HUES48 (cell line): ENCODE measurements at regions not wholly inside any gene's neighbourhood (a gene's known extent, or its start where the extent isn't known, plus 50 kb on each side); places are given as distances from the start of the nearest gene placed in this dataset.

Experiments used
- H3K27ac ChIP-seq: one replicate; pipeline ENCODE4 v1.7.0; 2013; ENCODE audit warnings: low read depth, low read length, inconsistent platforms
- H3K27me3 ChIP-seq: 2 replicates; pipeline ENCODE4 v1.6.1; 2013; ENCODE audit warnings: mild to moderate bottlenecking, low read length; ENCODE audit not compliant: control insufficient read depth, insufficient read depth
- H3K36me3 ChIP-seq: 2 replicates; pipeline ENCODE4 v1.6.1; 2013; ENCODE audit warnings: low read length; ENCODE audit not compliant: control insufficient read depth, insufficient read depth
- H3K4me1 ChIP-seq: 2 replicates; pipeline ENCODE4 v1.6.1; 2013; ENCODE audit warnings: mild to moderate bottlenecking, low read length; ENCODE audit not compliant: control insufficient read depth, insufficient read depth
- H3K4me3 ChIP-seq: 2 replicates; pipeline ENCODE4 v1.5.1; 2013; ENCODE audit warnings: mild to moderate bottlenecking, low read depth, low read length
- H3K9ac ChIP-seq: 2 replicates; pipeline ENCODE4 v1.6.1; 2013; ENCODE audit warnings: mild to moderate bottlenecking, low read depth, low read length, moderate library complexity
- H3K9me3 ChIP-seq: 2 replicates; pipeline ENCODE4 v1.6.1; 2013; ENCODE audit warnings: low read length; ENCODE audit not compliant: control insufficient read depth, insufficient read depth

- H3K9me3 ChIP-seq, result no peaks in the 10 kb centered on the region
- no peaks in the 10 kb centered on the region for H3K4me1 ChIP-seq
- H3K4me3 ChIP-seq, result no peak overlapping the region
- H3K27me3 ChIP-seq, result no peaks in the 10 kb centered on the region
- H3K27ac ChIP-seq, result no peak overlapping the region
- no peaks in the 10 kb centered on the region for H3K36me3 ChIP-seq
- H3K9ac ChIP-seq, result no peak overlapping the region
Measured at GRCh38 chr11:82606738-82607137, 126.9 kb downstream of the FAM181B start.

DNA sequence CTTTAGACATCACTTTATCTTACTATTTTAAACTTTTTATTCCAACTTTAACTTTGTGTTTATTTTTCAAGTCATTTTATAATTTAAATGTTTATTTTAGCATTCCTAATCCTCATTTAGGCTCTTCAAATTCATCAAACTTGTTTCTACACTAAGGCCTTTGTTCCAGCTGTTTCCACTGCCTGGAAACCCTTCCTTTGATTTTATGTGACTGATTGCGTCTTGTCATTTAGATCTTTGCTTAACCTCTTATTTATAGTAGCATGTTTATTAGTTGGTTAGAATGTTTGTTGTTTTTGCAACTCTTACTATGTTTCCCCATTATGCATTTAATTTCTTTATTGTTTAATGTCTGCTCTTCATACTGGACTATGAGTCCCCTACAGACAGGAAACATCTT, 132.0 kb downstream of the FAM181B start:
- no peak overlapping the region for H3K4me3 ChIP-seq

GRCh38 chr11:82599836-82600235, 133.8 kb downstream of the FAM181B start:
- no peaks in the 10 kb centered on the region for H3K4me1 ChIP-seq
- H3K36me3 ChIP-seq, result no peaks in the 10 kb centered on the region
- H3K27ac ChIP-seq, result no peak overlapping the region
- H3K4me3 ChIP-seq, result no peak overlapping the region
- H3K9me3 ChIP-seq, result no peaks in the 10 kb centered on the region
- H3K9ac ChIP-seq, result no peak overlapping the region
- no peaks in the 10 kb centered on the region for H3K27me3 ChIP-seq

More for the DNA sequence above, 132.0 kb downstream of the FAM181B start:
- no peak overlapping the region for H3K9ac ChIP-seq
- no peaks in the 10 kb centered on the region for H3K27me3 ChIP-seq
- H3K27ac ChIP-seq, result no peak overlapping the region
- no peaks in the 10 kb centered on the region for H3K9me3 ChIP-seq
- no peaks in the 10 kb centered on the region for H3K4me1 ChIP-seq
- H3K36me3 ChIP-seq, result no peaks in the 10 kb centered on the region

- Histone ChIP-seq H3K36me3 (no peaks in the 10 kb centered on the region), H3K9me3 (no peaks in the 10 kb centered on the region), H3K4me3 (no peak overlapping the region), H3K4me1 (no peaks in the 10 kb centered on the region; the same call in 1 of the 2 replicates), H3K27me3 (no peaks in the 10 kb centered on the region), H3K9ac (no peak overlapping the region), H3K27ac (no peak overlapping the region)
Measured at GRCh38 chr11:82586581-82586980, 147.1 kb downstream of the FAM181B start.

DNA sequence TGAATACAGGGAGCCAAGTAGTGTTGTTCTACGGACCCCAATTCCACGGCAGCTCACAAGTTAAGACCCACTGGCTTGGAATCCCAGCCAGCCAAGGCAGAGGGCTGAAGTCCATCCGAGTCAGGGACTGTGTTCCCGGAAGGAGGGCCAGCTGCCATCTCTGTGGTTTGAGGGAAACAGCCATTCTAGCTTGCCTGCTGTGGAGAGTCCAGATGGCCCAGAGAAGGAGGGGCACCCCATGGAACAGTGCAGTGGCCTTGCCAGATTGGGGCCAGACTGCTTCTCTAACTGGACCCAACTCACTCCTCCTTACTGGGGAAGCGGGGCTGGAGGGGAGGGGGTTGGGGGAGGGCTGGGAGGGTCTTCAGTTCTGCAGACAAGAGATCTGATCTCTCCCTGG, 156.4 kb downstream of the FAM181B start:
- Histone ChIP-seq H3K27ac (no peak overlapping the region), H3K36me3 (no peaks in the 10 kb centered on the region), H3K4me3 (no peak overlapping the region), H3K27me3 (peaks cover 23% of the 10 kb centered on the region), H3K4me1 (no peaks in the 10 kb centered on the region), H3K9me3 (no peaks in the 10 kb centered on the region), H3K9ac (no peak overlapping the region)

- H3K4me1 ChIP-seq, result no peaks in the 10 kb centered on the region
- H3K27ac ChIP-seq, result no peak overlapping the region
- H3K4me3 ChIP-seq, result no peak overlapping the region
- H3K9me3 ChIP-seq, result no peaks in the 10 kb centered on the region
- no peaks in the 10 kb centered on the region for H3K36me3 ChIP-seq
- no peak overlapping the region for H3K9ac ChIP-seq
- H3K27me3 ChIP-seq, result no peaks in the 10 kb centered on the region
Measured at GRCh38 chr11:82560836-82561235, 172.8 kb downstream of the FAM181B start.

GRCh38 chr11:82559609-82560008, 174.1 kb downstream of the FAM181B start:
- Histone ChIP-seq H3K4me1 (no peaks in the 10 kb centered on the region), H3K36me3 (no peaks in the 10 kb centered on the region), H3K9ac (no peak overlapping the region), H3K9me3 (no peaks in the 10 kb centered on the region), H3K4me3 (no peak overlapping the region), H3K27me3 (no peaks in the 10 kb centered on the region), H3K27ac (no peak overlapping the region)

GRCh38 chr11:82557274-82557673, 176.4 kb downstream of the FAM181B start:
- H3K9me3 ChIP-seq, result no peaks in the 10 kb centered on the region
- H3K27ac ChIP-seq, result no peak overlapping the region
- no peak overlapping the region for H3K4me3 ChIP-seq
- H3K4me1 ChIP-seq, result no peaks in the 10 kb centered on the region
- H3K27me3 ChIP-seq, result no peaks in the 10 kb centered on the region
- H3K36me3 ChIP-seq, result no peaks in the 10 kb centered on the region
- H3K9ac ChIP-seq, result no peak overlapping the region

- H3K4me3 ChIP-seq, result no peak overlapping the region
- no peaks in the 10 kb centered on the region for H3K9me3 ChIP-seq
- no peak overlapping the region for H3K9ac ChIP-seq
- H3K4me1 ChIP-seq, result no peaks in the 10 kb centered on the region
- H3K36me3 ChIP-seq, result no peaks in the 10 kb centered on the region
- H3K27ac ChIP-seq, result no peak overlapping the region
- no peaks in the 10 kb centered on the region for H3K27me3 ChIP-seq
Measured at GRCh38 chr11:82556210-82556609, 177.5 kb downstream of the FAM181B start.

DNA sequence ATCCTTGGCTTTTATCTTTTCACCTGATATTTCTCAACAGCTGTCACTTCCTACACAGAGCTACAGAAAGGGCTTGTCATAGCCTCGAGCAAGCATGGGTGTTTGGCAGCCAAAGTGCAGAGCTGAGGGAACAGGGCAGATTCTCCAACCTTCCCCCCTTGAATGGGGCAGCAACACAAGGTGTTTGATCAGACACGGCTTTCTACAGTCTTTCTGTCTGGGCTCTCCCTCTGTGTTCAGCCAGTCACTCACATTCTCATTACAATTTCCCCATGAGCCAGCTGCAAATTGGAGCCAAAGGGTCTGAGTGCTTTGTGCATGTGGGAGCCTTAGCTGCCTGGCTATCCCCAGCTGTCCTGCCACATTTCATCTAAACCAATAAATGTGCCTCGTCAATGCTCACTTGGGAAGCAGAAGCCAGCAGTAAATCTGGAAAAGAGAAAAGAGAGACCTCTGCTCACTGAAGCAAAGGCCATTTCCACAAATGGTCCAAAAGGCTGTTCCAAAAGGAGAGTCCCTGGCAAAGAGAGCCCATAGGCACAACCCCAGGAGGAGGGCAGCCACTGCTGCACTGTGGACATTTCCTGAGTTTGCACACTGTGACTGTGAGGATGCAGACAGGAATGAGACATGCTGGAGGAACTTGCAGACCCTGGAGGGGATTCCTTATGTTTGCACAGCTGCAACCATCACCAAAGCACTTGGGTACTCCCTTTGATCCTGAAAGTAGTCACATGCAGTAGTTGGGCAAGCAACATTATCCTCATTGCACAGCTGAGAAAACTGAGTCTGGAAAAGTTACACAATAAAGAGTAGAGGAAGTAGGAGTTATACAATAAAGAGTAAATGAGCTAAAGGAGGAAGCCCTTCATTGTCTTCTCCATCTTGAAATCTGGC, 186.8 kb downstream of the FAM181B start:
- Histone ChIP-seq H3K4me3 (no peak overlapping the region), H3K27ac (no peak overlapping the region), H3K9ac (no peak overlapping the region), H3K9me3 (no peaks in the 10 kb centered on the region), H3K36me3 (no peaks in the 10 kb centered on the region), H3K27me3 (no peaks in the 10 kb centered on the region), H3K4me1 (no peaks in the 10 kb centered on the region)

- Histone ChIP-seq H3K4me3 (no peak overlapping the region), H3K9ac (no peak overlapping the region), H3K9me3 (no peaks in the 10 kb centered on the region), H3K27ac (no peak overlapping the region), H3K4me1 (no peaks in the 10 kb centered on the region), H3K27me3 (no peaks in the 10 kb centered on the region), H3K36me3 (no peaks in the 10 kb centered on the region)
Measured at GRCh38 chr11:82539669-82540068, 194.0 kb downstream of the FAM181B start.
